Naive thymus-derived CD4-positive, alpha-beta T cell (primary cell): ENCODE measurements at regions not wholly inside any gene's neighbourhood (a gene's known extent, or its start where the extent isn't known, plus 50 kb on each side); places are given as distances from the start of the nearest gene placed in this dataset.

Experiments
- ATAC-seq: fragments of 150-1000 bp; cut with Tn5 transposase; 2 replicates; pipeline ENCODE4 v1.10.0; 2021; ENCODE audit warnings: mild to moderate bottlenecking, moderate library complexity
- CTCF ChIA-PET: fragments of 350-600 bp; sonication (Branson Sonifier 250); formaldehyde crosslinking; loops from one replicate; lab custom pipeline; 2021; ENCODE audit warnings: antibody characterized with exemption; lab: Charles Lee
- POLR2A ChIA-PET: fragments of 350-600 bp; sonication (Branson Sonifier 250); formaldehyde crosslinking; loops from one replicate; lab custom pipeline; 2021; ENCODE audit warnings: antibody characterized with exemption, inconsistent platforms; lab: Charles Lee
- DNase-seq, 9 donors: peaks; one replicate each; pipeline versions ENCODE4 v3.0.0 to v3.0.0-alpha.2; 2020 to 2022; ENCODE audit warnings: mixed read lengths in 1 of 9
- H3K27ac ChIP-seq: one replicate; pipeline ENCODE4 v1.7.0; 2013; ENCODE audit warnings: mild to moderate bottlenecking, low read depth, low read length, moderate library complexity
- H3K27me3 ChIP-seq, 2 donors: one replicate each; pipeline ENCODE4 v1.7.0; 2013; ENCODE audit warnings: low read length in 2 of 2, mild to moderate bottlenecking in 2 of 2, moderate library complexity in 2 of 2; ENCODE audit not compliant: control insufficient read depth in 2 of 2, insufficient read depth in 2 of 2
- H3K36me3 ChIP-seq, 3 experiments: 1 replicate in 2 of 3; 2 replicates in 1 of 3; pipeline ENCODE4 v1.7.0; 2013; ENCODE audit warnings: low read length in 3 of 3, mild to moderate bottlenecking in 3 of 3, moderate library complexity in 1 of 3; ENCODE audit not compliant: insufficient read depth in 3 of 3, control insufficient read depth in 2 of 3
- H3K4me1 ChIP-seq, 2 donors: one replicate each; pipeline ENCODE4 v1.7.0; 2013; ENCODE audit warnings: low read length in 2 of 2, mild to moderate bottlenecking in 2 of 2, moderate library complexity in 1 of 2; ENCODE audit not compliant: control insufficient read depth in 2 of 2, insufficient read depth in 2 of 2
- H3K4me3 ChIP-seq: 2 replicates; pipeline ENCODE4 v1.7.0; 2013; ENCODE audit warnings: mild to moderate bottlenecking, low read length
- H3K9me3 ChIP-seq, 3 experiments: 1 replicate in 2 of 3; 2 replicates in 1 of 3; pipeline ENCODE4 v1.7.0; 2013; ENCODE audit warnings: low read length in 3 of 3; ENCODE audit not compliant: control insufficient read depth in 2 of 3
- H3K27ac Mint-ChIP-seq, 9 donors: one replicate each; pipeline ENCODE4 v1.8.0; 2020 to 2022; ENCODE audit warnings: mixed read lengths in 9 of 9, mild to moderate bottlenecking in 8 of 9, moderate library complexity in 5 of 9, inconsistent platforms in 2 of 9
- H3K27me3 Mint-ChIP-seq, 5 donors: one replicate each; pipeline ENCODE4 v1.8.0; 2021 to 2022; ENCODE audit warnings: mixed read lengths in 5 of 5, mild to moderate bottlenecking in 1 of 5
- H3K36me3 Mint-ChIP-seq, 5 donors: one replicate each; pipeline ENCODE4 v1.8.0; 2020 to 2022; ENCODE audit warnings: mixed read lengths in 5 of 5, mild to moderate bottlenecking in 3 of 5, inconsistent platforms in 1 of 5
- H3K4me1 Mint-ChIP-seq, 7 donors: one replicate each; pipeline ENCODE4 v1.8.0; 2020 to 2022; ENCODE audit warnings: mixed read lengths in 7 of 7, mild to moderate bottlenecking in 3 of 7, inconsistent platforms in 1 of 7
- H3K4me3 Mint-ChIP-seq, 10 donors: one replicate each; pipeline ENCODE4 v1.8.0; 2020 to 2022; ENCODE audit warnings: mild to moderate bottlenecking in 10 of 10, mixed read lengths in 10 of 10, moderate library complexity in 6 of 10, inconsistent platforms in 2 of 10
- H3K9me3 Mint-ChIP-seq, 11 donors: one replicate each; pipeline ENCODE4 v1.8.0; 2020 to 2022; ENCODE audit warnings: mixed read lengths in 11 of 11, mild to moderate bottlenecking in 4 of 11, inconsistent platforms in 1 of 11, moderate library complexity in 1 of 11
- intact Hi-C, 2 donors: fragments of 100-400 bp; cut with micrococcal nuclease; formaldehyde crosslinking; loops; one replicate each; pipeline ENCODE4 v1.15.1; 2023

DNA sequence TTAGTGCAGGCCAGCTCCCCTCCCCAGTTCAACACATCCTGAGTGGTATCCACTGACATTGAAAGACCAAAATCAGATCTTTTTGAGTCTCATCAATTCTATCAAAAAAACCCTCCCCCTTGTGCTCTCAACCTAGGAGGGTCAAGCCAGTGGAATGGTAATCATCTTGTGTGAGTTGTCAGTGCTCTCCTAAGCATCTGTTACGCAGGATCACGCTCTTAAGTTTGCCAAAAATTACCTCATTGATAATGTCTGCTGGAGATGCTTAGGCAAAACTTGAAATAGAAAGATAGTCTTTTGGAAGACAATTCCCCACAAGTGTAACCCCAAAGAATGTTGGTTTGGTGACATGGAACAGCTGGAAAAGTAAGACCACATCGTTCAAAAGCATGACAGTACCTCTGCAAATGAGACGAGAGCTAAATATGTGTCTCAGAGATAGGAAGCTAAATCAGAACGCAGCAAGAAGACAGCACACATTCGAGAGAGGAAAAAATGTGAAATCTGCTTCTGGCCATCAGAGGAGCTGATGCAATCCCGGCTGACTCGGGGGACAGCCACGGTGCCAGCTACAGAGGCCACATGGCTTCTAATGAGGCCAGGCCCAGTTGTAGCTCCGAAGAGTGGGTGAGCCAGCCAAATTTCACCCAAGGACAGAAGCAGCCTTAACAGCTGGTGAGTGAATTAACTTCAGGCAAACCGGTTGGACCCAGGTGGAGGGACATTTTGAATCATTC is 753.9 kb downstream of the RNF144A start:
- Mint-ChIP-seq H3K27me3 (no peaks in the 10 kb centered on the region), H3K4me3 (peak overlapping the region in 7 of 10 donors; percentile 26 to 84 (median 68)), H3K27ac (peak overlapping the region; percentile 47 to 91 (median 86)), H3K36me3 (peaks cover 0 to 52% (median 0%) of the 10 kb centered on the region in 5 donors), H3K9me3 (peaks cover 0 to 27% (median 0%) of the 10 kb centered on the region in 11 donors), H3K4me1 (peaks cover 24 to 60% (median 40%) of the 10 kb centered on the region in 7 donors)
- no peak overlapping the region for H3K4me3 ChIP-seq
- no peaks in the 10 kb centered on the region for H3K36me3 ChIP-seq
- ATAC-seq, result no peak
- CTCF ChIA-PET, result interaction anchor here (0.7 to 2.3 kb wide), 13 partner anchors 9 to 1014 kb away, joined by 3 to 24 read pairs (median 3); no protein-coding TSS in a partner anchor
- POLR2A ChIA-PET, result interaction anchor here (0.5 to 1.8 kb wide), 4 partner anchors 10 to 1011 kb away, joined by 3 to 7 read pairs (median 5); partner anchors contain the start of gene ID2
- H3K27ac ChIP-seq, result no peak overlapping the region
- H3K27me3 ChIP-seq, result no peaks in the 10 kb centered on the region
- H3K9me3 ChIP-seq, result no peaks in the 10 kb centered on the region
- peaks cover 9 to 19% of the 10 kb centered on the region in 2 donors for H3K4me1 ChIP-seq
- no peak for DNase-seq
- intact Hi-C loops, result loop anchor here in 1 of 2 donors (5.0 to 10.0 kb wide), 2 partner anchors 74 to 874 kb away; no protein-coding TSS in a partner anchor

DNA sequence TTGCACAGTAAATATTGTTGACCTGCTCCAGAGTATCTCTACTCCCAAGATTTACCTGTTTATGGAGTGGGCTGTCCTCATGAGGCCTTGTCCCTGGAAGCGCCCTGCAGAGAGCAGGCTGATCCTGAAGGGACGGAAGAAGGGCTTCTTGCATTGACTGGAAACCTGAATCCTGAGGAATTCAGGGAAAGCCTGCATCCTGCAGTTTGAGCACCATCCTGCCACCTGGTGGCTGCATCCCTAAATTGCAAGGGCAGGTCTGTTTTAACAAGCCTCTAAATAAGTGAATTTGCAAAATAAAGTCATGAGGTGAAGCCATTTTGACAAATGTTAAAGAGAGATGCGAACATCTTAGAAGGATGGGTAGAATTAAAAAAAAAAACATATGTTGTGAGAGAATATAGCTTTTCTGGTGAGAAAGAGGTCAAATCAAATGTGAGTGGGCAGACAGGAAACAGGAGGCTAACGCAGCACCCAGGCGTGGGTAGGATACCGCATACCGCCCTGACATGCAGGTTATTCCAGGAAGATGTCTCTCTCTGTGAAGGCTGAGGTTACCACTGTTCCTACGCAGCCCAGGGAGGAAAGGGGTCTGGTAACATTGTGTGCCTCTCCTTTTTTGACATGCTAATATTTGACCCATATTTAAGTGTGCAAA is 754.9 kb downstream of the RNF144A start:
- H3K4me3 ChIP-seq, result no peak overlapping the region
- H3K36me3 ChIP-seq, result no peaks in the 10 kb centered on the region
- peak overlapping the region; percentile 77 to 91 (median 87) for H3K27ac Mint-ChIP-seq
- peaks cover 0 to 51% (median 0%) of the 10 kb centered on the region in 5 donors for H3K36me3 Mint-ChIP-seq
- H3K9me3 Mint-ChIP-seq, result peaks cover 0 to 29% (median 0%) of the 10 kb centered on the region in 11 donors
- ATAC-seq, result peak; percentile 61
- no peaks in the 10 kb centered on the region for H3K27me3 ChIP-seq
- peaks cover 24 to 59% (median 40%) of the 10 kb centered on the region in 7 donors for H3K4me1 Mint-ChIP-seq
- no peaks in the 10 kb centered on the region for H3K9me3 ChIP-seq
- ChIA-PET CTCF (interaction anchor here (0.6 to 2.3 kb wide), 14 partner anchors 10 to 633 kb away, joined by 3 to 24 read pairs (median 3); no protein-coding TSS in a partner anchor), POLR2A (interaction anchor here (1.2 to 1.8 kb wide), 3 partner anchors 11 to 1009 kb away, joined by 3 to 7 read pairs (median 5); partner anchors contain the start of gene ID2)
- no peak overlapping the region for H3K27ac ChIP-seq
- peak in 8 of 9 donors; percentile 17 to 69 (median 47) for DNase-seq
- intact Hi-C loops, result loop anchor here (1.0 to 10.0 kb wide), 10 partner anchors 21 to 1013 kb away; no protein-coding TSS in a partner anchor
- no peaks in the 10 kb centered on the region for H3K27me3 Mint-ChIP-seq
- H3K4me1 ChIP-seq, result peaks cover 9 to 19% of the 10 kb centered on the region in 2 donors
- peak overlapping the region; percentile 16 to 84 (median 69) for H3K4me3 Mint-ChIP-seq

DNA sequence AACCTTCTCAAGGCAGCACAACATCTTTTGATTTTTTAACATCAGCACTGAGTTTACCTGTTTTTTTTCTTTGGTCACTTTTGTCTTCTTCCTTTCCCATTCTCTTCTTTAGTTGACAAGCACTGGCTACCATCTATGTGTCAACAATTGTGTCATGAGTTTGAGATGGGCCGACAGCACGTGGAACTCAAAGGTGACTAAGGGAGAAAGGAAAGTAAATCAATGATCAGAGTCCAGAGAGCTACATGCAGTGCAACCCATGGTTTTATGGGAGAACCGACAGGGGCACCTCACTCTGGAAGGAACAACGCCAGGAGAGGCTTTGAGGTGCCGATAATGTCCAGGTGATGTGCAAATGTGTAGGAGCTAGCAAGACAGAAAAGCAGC is 755.5 kb downstream of the RNF144A start:
- H3K4me3 Mint-ChIP-seq, result peak overlapping the region; percentile 16 to 84 (median 69)
- H3K9me3 ChIP-seq, result no peaks in the 10 kb centered on the region
- peaks cover 9 to 19% of the 10 kb centered on the region in 2 donors for H3K4me1 ChIP-seq
- ChIA-PET POLR2A (interaction anchor here (1.8 kb wide), 1 partner anchor 244 kb away, joined by 7 read pairs; no protein-coding TSS in a partner anchor), CTCF (interaction anchor here (0.6 to 2.3 kb wide), 5 partner anchors 15 to 632 kb away, joined by 3 to 24 read pairs (median 3); no protein-coding TSS in a partner anchor)
- H3K4me3 ChIP-seq, result no peak overlapping the region
- no peaks in the 10 kb centered on the region for H3K36me3 ChIP-seq
- H3K27ac Mint-ChIP-seq, result peak overlapping the region; percentile 77 to 91 (median 87)
- H3K36me3 Mint-ChIP-seq, result peaks cover 0 to 48% (median 0%) of the 10 kb centered on the region in 5 donors
- ATAC-seq (no peak), DNase-seq (no peak)
- H3K27ac ChIP-seq, result no peak overlapping the region
- H3K27me3 ChIP-seq, result no peaks in the 10 kb centered on the region
- no peaks in the 10 kb centered on the region for H3K27me3 Mint-ChIP-seq
- intact Hi-C loops, result loop anchor here (1.0 to 10.0 kb wide), 10 partner anchors 22 to 1013 kb away; no protein-coding TSS in a partner anchor
- H3K4me1 Mint-ChIP-seq, result peaks cover 24 to 59% (median 40%) of the 10 kb centered on the region in 7 donors
- H3K9me3 Mint-ChIP-seq, result peaks cover 0 to 26% (median 0%) of the 10 kb centered on the region in 11 donors

DNA sequence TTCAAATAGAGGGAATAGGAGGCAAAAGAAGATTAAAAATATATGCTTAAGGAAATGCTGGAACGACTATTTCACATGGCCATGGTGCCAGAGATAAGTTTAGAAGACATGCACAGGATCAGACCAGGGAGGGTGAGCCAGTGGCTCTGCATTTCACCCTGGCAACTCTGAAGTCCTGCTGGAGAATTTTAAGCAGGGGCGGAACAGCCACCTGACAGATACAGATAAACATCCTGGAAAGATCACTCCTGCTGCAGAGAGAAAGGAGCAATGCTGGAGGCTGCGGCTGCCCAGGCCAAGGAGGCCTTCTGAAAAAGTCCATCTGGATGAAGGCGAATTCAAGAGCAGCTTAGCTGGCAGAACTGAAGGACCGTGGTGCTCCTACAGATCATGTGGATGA is 755.9 kb downstream of the RNF144A start:
- H3K9me3 ChIP-seq, result no peaks in the 10 kb centered on the region
- intact Hi-C loops, result loop anchor here (2.0 to 10.0 kb wide), 4 partner anchors 22 to 872 kb away; no protein-coding TSS in a partner anchor
- peaks cover 24 to 59% (median 40%) of the 10 kb centered on the region in 7 donors for H3K4me1 Mint-ChIP-seq
- DNase-seq (no peak), ATAC-seq (no peak)
- H3K27ac Mint-ChIP-seq, result peak overlapping the region; percentile 39 to 91 (median 86)
- no peak overlapping the region for H3K27ac ChIP-seq
- ChIA-PET POLR2A (interaction anchor here (0.6 kb wide), 1 partner anchor 272 kb away, joined by 3 read pairs; no protein-coding TSS in a partner anchor), CTCF (interaction anchor here (1.1 to 1.3 kb wide), 2 partner anchors 15 to 173 kb away, joined by 3 read pairs; no protein-coding TSS in a partner anchor)
- H3K4me3 Mint-ChIP-seq, result peak overlapping the region in 8 of 10 donors; percentile 16 to 84 (median 69)
- H3K36me3 ChIP-seq, result no peaks in the 10 kb centered on the region
- H3K27me3 ChIP-seq, result no peaks in the 10 kb centered on the region
- no peaks in the 10 kb centered on the region for H3K27me3 Mint-ChIP-seq
- peaks cover 0 to 26% (median 0%) of the 10 kb centered on the region in 11 donors for H3K9me3 Mint-ChIP-seq
- no peak overlapping the region for H3K4me3 ChIP-seq
- H3K36me3 Mint-ChIP-seq, result peaks cover 0 to 51% (median 0%) of the 10 kb centered on the region in 5 donors
- peaks cover 9 to 19% of the 10 kb centered on the region in 2 donors for H3K4me1 ChIP-seq

DNA sequence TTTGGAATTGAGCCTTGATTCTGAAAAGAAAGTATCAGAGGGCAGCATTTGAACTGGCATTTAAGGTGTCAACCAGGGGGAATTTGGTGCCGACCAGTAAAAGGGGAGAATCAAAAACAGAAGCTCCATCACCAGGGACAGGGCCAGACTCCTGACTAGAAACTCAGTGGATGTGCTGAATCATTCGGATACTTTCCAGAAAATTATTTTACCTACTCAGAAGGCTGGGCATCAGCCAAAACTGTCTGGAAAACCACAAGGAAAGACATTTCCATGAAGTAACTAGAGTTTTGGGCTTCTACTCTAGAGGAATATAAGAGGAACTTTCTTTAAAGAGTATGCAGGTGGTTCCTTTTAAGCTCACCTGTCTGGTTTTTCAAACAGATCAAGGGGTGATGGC is 756.6 kb downstream of the RNF144A start:
- intact Hi-C loops, result loop anchor here (2.0 to 10.0 kb wide), 4 partner anchors 23 to 871 kb away; no protein-coding TSS in a partner anchor
- Histone ChIP-seq H3K9me3 (no peaks in the 10 kb centered on the region), H3K4me1 (peaks cover 9 to 19% of the 10 kb centered on the region in 2 donors), H3K4me3 (no peak overlapping the region), H3K36me3 (no peaks in the 10 kb centered on the region), H3K27ac (no peak overlapping the region), H3K27me3 (no peaks in the 10 kb centered on the region)
- ChIA-PET CTCF (no interaction called here), POLR2A (interaction anchor here (0.6 to 1.2 kb wide), 2 partner anchors 230 to 271 kb away, joined by 3 read pairs; no protein-coding TSS in a partner anchor)
- peaks cover 0 to 51% (median 0%) of the 10 kb centered on the region in 5 donors for H3K36me3 Mint-ChIP-seq
- ATAC-seq (no peak), DNase-seq (no peak)
- H3K9me3 Mint-ChIP-seq, result peaks cover 0 to 30% (median 0%) of the 10 kb centered on the region in 11 donors
- H3K4me1 Mint-ChIP-seq, result peaks cover 24 to 64% (median 40%) of the 10 kb centered on the region in 7 donors
- no peak overlapping the region for H3K4me3 Mint-ChIP-seq
- no peaks in the 10 kb centered on the region for H3K27me3 Mint-ChIP-seq
- H3K27ac Mint-ChIP-seq, result peak overlapping the region in 3 of 9 donors; percentile 52 to 66 (median 53)
